ENCODE measurements at regions not wholly inside any gene's neighbourhood (a gene's known extent, or its start where the extent isn't known, plus 50 kb on each side); places are given as distances from the start of the nearest gene placed in this dataset.

DNA sequence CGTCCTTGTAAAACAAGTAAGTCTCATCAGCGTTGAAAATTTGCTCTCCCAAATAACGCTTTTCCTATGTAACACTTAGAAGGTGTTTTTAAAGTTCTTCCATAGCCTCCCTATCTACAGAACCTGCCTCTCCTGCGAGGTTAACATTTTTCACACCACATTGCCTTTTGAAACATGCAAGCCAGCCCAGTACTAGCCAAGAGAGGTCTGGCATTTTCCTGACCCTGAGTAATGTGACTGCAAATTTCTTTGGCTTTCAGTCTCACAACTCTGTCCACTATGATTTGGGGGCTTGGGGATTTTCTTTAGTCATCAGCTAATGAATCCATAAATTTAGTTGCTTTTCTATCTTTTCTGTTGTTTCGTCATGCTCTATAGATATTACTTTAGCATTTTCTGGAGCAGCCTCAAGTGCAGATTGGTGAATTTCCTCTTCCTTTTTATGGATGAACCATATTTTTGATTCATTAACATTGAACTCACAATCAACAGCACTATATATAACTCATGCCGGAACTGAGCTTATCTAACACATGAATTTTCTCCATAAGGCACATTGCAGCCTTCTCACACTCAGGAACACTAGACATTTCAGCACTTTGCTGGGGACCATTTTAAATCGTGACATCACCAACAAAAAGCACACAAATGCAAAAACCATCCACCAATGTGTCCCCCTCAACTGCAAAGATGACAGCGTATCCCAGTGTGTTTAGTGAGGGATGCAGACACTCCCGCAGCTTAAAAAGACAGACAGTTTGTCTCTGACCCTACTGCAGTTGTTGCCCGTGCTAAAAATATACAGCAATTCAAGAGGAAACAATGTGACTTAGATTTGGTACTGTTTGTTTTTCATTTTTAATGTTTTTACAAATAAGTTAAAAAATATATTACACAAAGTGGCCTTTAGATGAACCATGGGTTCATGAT, 77.2 kb upstream of the SPATA31C2 start:
- TF ChIP-seq, protein P1, sequence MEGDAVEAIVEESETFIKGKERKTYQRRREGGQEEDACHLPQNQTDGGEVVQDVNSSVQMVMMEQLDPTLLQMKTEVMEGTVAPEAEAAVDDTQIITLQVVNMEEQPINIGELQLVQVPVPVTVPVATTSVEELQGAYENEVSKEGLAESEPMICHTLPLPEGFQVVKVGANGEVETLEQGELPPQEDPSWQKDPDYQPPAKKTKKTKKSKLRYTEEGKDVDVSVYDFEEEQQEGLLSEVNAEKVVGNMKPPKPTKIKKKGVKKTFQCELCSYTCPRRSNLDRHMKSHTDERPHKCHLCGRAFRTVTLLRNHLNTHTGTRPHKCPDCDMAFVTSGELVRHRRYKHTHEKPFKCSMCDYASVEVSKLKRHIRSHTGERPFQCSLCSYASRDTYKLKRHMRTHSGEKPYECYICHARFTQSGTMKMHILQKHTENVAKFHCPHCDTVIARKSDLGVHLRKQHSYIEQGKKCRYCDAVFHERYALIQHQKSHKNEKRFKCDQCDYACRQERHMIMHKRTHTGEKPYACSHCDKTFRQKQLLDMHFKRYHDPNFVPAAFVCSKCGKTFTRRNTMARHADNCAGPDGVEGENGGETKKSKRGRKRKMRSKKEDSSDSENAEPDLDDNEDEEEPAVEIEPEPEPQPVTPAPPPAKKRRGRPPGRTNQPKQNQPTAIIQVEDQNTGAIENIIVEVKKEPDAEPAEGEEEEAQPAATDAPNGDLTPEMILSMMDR (IDR thresholded peaks at IDR 0.05) = no peak
- Histone ChIP-seq H3K4me1 (ENCODE audit: control insufficient read depth in 1 of 2, insufficient read depth in 1 of 2, low read depth in 1 of 2, low read length in 1 of 2) (no peaks in the 10 kb centered on the region), H3K9me3 (no peaks in the 10 kb centered on the region), H3K27me3 (no peaks in the 10 kb centered on the region), H3K4me3 (ENCODE audit: low read depth in 1 of 2, low read length in 1 of 2) (no peak overlapping the region), H3K36me3 (no peaks in the 10 kb centered on the region), H3K27ac (no peak overlapping the region)

DNA sequence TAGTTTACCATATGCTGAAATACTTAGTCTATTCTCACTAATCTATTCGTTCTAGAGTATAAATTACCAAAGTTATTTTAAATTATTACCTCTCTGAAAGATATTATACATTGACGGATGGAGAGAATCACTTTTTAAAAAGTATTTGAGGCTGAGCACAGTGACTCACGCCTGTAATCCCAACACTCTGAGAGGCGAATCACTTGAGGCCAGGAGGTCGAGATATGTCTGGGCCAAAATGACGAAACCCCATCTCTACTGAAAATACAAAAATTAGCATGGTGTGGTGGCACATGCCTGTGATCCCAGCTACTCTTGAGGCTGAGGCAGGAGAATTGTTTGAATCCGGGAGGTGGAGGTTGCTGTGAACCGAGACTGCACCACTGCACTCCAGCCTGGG, 64.0 kb upstream of the SPATA31C2 start:
- Histone ChIP-seq H3K27me3 (peaks cover 11% of the 10 kb centered on the region), H3K36me3 (no peaks in the 10 kb centered on the region), H3K9me3 (no peaks in the 10 kb centered on the region), H3K4me1 (ENCODE audit: control insufficient read depth in 1 of 2, insufficient read depth in 1 of 2, low read depth in 1 of 2, low read length in 1 of 2) (no peaks in the 10 kb centered on the region), H3K4me3 (ENCODE audit: low read depth in 1 of 2, low read length in 1 of 2) (no peak overlapping the region), H3K27ac (no peak overlapping the region)
- TF ChIP-seq, protein P1 (IDR thresholded peaks at IDR 0.05) = no peak

DNA sequence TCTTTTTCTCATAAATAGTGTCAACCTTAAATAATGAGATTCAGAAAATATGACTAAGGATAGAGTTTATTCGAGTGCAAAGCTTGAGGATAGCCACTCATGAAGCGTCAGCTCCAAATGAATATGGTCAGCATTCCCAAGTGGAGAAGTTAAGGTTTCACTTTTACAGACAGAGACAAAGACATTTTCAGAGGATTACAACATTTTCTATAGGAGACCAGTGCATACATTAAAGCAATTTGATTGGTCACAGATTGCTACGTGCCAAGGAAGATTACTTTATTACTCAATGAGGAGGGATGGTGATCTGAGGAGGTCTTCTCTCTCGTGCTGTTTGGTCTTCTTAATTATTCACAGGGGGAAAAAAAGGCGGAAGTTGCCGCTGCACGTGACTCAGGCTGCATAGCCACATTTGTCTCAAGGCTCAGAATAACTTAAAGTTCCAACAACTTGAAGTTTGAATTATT, 60.1 kb upstream of the SPATA31C2 start:
- Histone ChIP-seq H3K27me3 (peaks cover 11% of the 10 kb centered on the region), H3K9me3 (no peaks in the 10 kb centered on the region), H3K27ac (no peak overlapping the region), H3K36me3 (no peaks in the 10 kb centered on the region), H3K4me3 (ENCODE audit: low read depth in 1 of 2, low read length in 1 of 2) (no peak overlapping the region), H3K4me1 (ENCODE audit: control insufficient read depth in 1 of 2, insufficient read depth in 1 of 2, low read depth in 1 of 2, low read length in 1 of 2) (no peaks in the 10 kb centered on the region)
- TF ChIP-seq, protein P1 (IDR thresholded peaks at IDR 0.05) = no peak

DNA sequence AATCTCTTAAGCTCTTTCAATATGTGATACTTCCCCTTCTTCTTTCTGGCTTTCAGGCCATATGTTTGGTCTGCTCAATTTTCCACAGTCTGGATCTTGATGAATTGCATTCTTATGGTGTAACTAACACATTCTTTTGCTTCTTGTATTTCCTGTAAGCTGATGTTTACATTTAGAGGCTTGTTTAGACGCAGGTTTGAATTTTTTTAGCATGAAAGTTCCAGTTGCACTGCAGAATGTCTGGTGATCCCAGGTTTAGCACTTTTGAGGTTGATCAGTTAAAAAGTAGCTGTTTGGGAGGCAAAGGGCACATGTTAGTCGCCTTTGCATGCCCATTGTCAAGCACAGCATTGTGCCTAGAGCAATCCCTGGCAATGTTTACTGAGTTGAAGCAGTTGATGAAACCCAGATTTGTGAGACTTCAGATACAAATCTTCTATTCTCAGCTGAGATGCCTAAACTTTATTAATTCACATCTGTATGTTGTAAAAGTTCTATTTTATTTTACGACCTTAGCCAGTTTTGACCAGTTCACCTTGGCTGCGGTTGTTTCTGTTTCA, 59.6 kb upstream of the SPATA31C2 start:
- TF ChIP-seq, protein P1 (IDR thresholded peaks at IDR 0.05) = no peak
- no peaks in the 10 kb centered on the region for H3K36me3 ChIP-seq
- H3K4me1 ChIP-seq (ENCODE audit: control insufficient read depth in 1 of 2, insufficient read depth in 1 of 2, low read depth in 1 of 2, low read length in 1 of 2) = no peaks in the 10 kb centered on the region
- H3K9me3 ChIP-seq = no peaks in the 10 kb centered on the region
- H3K4me3 ChIP-seq (ENCODE audit: low read depth in 1 of 2, low read length in 1 of 2) = no peak overlapping the region
- peaks cover 11% of the 10 kb centered on the region for H3K27me3 ChIP-seq
- H3K27ac ChIP-seq = no peak overlapping the region

DNA sequence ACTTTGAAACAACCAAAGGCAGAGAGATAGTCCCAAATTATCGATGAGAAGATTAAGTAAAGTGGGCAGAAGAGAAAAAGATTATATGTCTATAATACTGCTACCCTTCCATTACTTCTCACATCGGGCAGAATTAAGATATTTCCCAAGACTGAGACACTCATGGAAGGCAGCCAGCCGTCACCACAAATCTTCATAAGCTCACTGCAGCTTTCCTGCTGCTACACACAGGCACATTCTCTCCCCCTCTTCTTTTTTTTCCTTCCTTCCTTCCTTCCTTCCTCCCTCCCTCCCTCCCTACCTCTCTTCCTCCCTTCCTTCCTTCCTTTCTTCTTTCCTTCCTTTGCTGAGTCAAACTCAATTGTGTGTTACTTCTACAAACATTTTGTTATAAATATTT, 58.7 kb upstream of the SPATA31C2 start:
- no peaks in the 10 kb centered on the region for H3K36me3 ChIP-seq
- H3K4me1 ChIP-seq (ENCODE audit: control insufficient read depth in 1 of 2, insufficient read depth in 1 of 2, low read depth in 1 of 2, low read length in 1 of 2) = no peaks in the 10 kb centered on the region
- no peaks in the 10 kb centered on the region for H3K9me3 ChIP-seq
- no peak overlapping the region for H3K27ac ChIP-seq
- peaks cover 11% of the 10 kb centered on the region for H3K27me3 ChIP-seq
- TF ChIP-seq, protein P1 (IDR thresholded peaks at IDR 0.05) = no peak
- no peak overlapping the region for H3K4me3 ChIP-seq (ENCODE audit: low read depth in 1 of 2, low read length in 1 of 2)
